ENCODE measurements at regions not wholly inside any gene's neighbourhood (a gene's known extent, or its start where the extent isn't known, plus 50 kb on each side); places are given as distances from the start of the nearest gene placed in this dataset.

- ATAC-seq (no peak), DNase-seq (ENCODE audit: low spot score in 2 of 2) (no peak)
- Mint-ChIP-seq H3K36me3 (no peaks in the 10 kb centered on the region), H3K9me3 (peaks cover 0 to 4% of the 10 kb centered on the region in 2 donors), H3K27ac (no peak overlapping the region)
Observed at GRCh38 chr6:80638213-80639055, 532.0 kb downstream of the BCKDHB start.

GRCh38 chr6:80637312-80637711, 530.8 kb downstream of the BCKDHB start:
- ATAC-seq (no peak), DNase-seq (ENCODE audit: low spot score in 2 of 2) (no peak)
- Mint-ChIP-seq H3K27ac (no peak overlapping the region), H3K36me3 (no peaks in the 10 kb centered on the region), H3K9me3 (peaks cover 0 to 7% of the 10 kb centered on the region in 2 donors)

- no peak for ATAC-seq
- DNase-seq (ENCODE audit: low spot score in 2 of 2), result no peak
- Mint-ChIP-seq H3K9me3 (peaks cover 0 to 10% of the 10 kb centered on the region in 2 donors), H3K36me3 (no peaks in the 10 kb centered on the region), H3K27ac (no peak overlapping the region)
Observed at GRCh38 chr6:80636689-80637088, 530.2 kb downstream of the BCKDHB start.

GRCh38 chr6:80633412-80633811, 526.9 kb downstream of the BCKDHB start:
- Mint-ChIP-seq H3K27ac (no peak overlapping the region), H3K9me3 (peaks cover 0 to 10% of the 10 kb centered on the region in 2 donors), H3K36me3 (no peaks in the 10 kb centered on the region)
- DNase-seq (ENCODE audit: low spot score in 2 of 2), result no peak
- ATAC-seq, result no peak

GRCh38 chr6:80625405-80625804, 518.9 kb downstream of the BCKDHB start:
- H3K9me3 Mint-ChIP-seq, result peaks cover 17 to 22% of the 10 kb centered on the region in 2 donors
- H3K36me3 Mint-ChIP-seq, result no peaks in the 10 kb centered on the region
- DNase-seq (ENCODE audit: low spot score in 2 of 2) (no peak), ATAC-seq (no peak)
- H3K27ac Mint-ChIP-seq, result no peak overlapping the region

- Mint-ChIP-seq H3K36me3 (no peaks in the 10 kb centered on the region), H3K27ac (no peak overlapping the region), H3K9me3 (peaks cover 17 to 26% of the 10 kb centered on the region in 2 donors)
- ATAC-seq (no peak), DNase-seq (ENCODE audit: low spot score in 2 of 2) (no peak)
Observed at GRCh38 chr6:80623066-80623815, 516.8 kb downstream of the BCKDHB start.

GRCh38 chr6:80622641-80623040, 516.2 kb downstream of the BCKDHB start:
- no peaks in the 10 kb centered on the region for H3K36me3 Mint-ChIP-seq
- ATAC-seq, result no peak
- H3K27ac Mint-ChIP-seq, result no peak overlapping the region
- H3K9me3 Mint-ChIP-seq, result peaks cover 17 to 26% of the 10 kb centered on the region in 2 donors
- no peak for DNase-seq (ENCODE audit: low spot score in 2 of 2)

GRCh38 chr6:80618953-80619352, 512.5 kb downstream of the BCKDHB start:
- Mint-ChIP-seq H3K27ac (no peak overlapping the region), H3K9me3 (peaks cover 5 to 13% of the 10 kb centered on the region in 2 donors), H3K36me3 (no peaks in the 10 kb centered on the region)
- ATAC-seq (no peak), DNase-seq (ENCODE audit: low spot score in 2 of 2) (no peak)

GRCh38 chr6:80610846-80611245, 504.4 kb downstream of the BCKDHB start:
- H3K9me3 Mint-ChIP-seq, result peaks cover 5 to 12% of the 10 kb centered on the region in 2 donors
- peak in 1 of 2 donors; percentile 71 for ATAC-seq
- no peaks in the 10 kb centered on the region for H3K36me3 Mint-ChIP-seq
- no peak for DNase-seq (ENCODE audit: low spot score in 2 of 2)
- no peak overlapping the region for H3K27ac Mint-ChIP-seq

- no peak overlapping the region for H3K27ac Mint-ChIP-seq
- H3K36me3 Mint-ChIP-seq, result no peaks in the 10 kb centered on the region
- ATAC-seq (no peak), DNase-seq (ENCODE audit: low spot score in 2 of 2) (no peak)
- H3K9me3 Mint-ChIP-seq, result peaks cover 4 to 5% of the 10 kb centered on the region in 2 donors
Observed at GRCh38 chr6:80608881-80609280, 502.4 kb downstream of the BCKDHB start.

- no peak for ATAC-seq
Observed at GRCh38 chr6:80607811-80608391, 501.4 kb downstream of the BCKDHB start.

GRCh38 chr6:80605165-80605989, 498.9 kb downstream of the BCKDHB start:
- H3K9me3 Mint-ChIP-seq, result no peaks in the 10 kb centered on the region

More at GRCh38 chr6:80607811-80608391, 501.4 kb downstream of the BCKDHB start:
- no peak for DNase-seq (ENCODE audit: low spot score in 2 of 2)
- H3K27ac Mint-ChIP-seq, result no peak overlapping the region
- H3K36me3 Mint-ChIP-seq, result no peaks in the 10 kb centered on the region
- H3K9me3 Mint-ChIP-seq, result no peaks in the 10 kb centered on the region

GRCh38 chr6:80603679-80604078, 497.2 kb downstream of the BCKDHB start:
- DNase-seq (ENCODE audit: low spot score in 2 of 2) (no peak), ATAC-seq (no peak)
- no peak overlapping the region for H3K27ac Mint-ChIP-seq
- H3K9me3 Mint-ChIP-seq, result no peaks in the 10 kb centered on the region
- H3K36me3 Mint-ChIP-seq, result no peaks in the 10 kb centered on the region

More at GRCh38 chr6:80605165-80605989, 498.9 kb downstream of the BCKDHB start:
- no peak for ATAC-seq
- H3K27ac Mint-ChIP-seq, result no peak overlapping the region
- DNase-seq (ENCODE audit: low spot score in 2 of 2), result peak in 1 of 2 donors; percentile 7
- no peaks in the 10 kb centered on the region for H3K36me3 Mint-ChIP-seq

GRCh38 chr6:80594461-80594860, 488.0 kb downstream of the BCKDHB start:
- Mint-ChIP-seq H3K9me3 (peaks cover 0 to 5% of the 10 kb centered on the region in 2 donors), H3K36me3 (no peaks in the 10 kb centered on the region), H3K27ac (no peak overlapping the region)
- DNase-seq (ENCODE audit: low spot score in 2 of 2) (no peak), ATAC-seq (no peak)

- H3K27ac Mint-ChIP-seq, result no peak overlapping the region
- no peak for ATAC-seq
- DNase-seq (ENCODE audit: low spot score in 2 of 2), result no peak
- peaks cover 6% of the 10 kb centered on the region in 2 donors for H3K9me3 Mint-ChIP-seq
- H3K36me3 Mint-ChIP-seq, result no peaks in the 10 kb centered on the region
Observed at GRCh38 chr6:80592436-80592835, 486.0 kb downstream of the BCKDHB start.

GRCh38 chr6:80586242-80586641, 479.8 kb downstream of the BCKDHB start:
- peaks cover 22 to 25% of the 10 kb centered on the region in 2 donors for H3K9me3 Mint-ChIP-seq
- no peak for DNase-seq (ENCODE audit: low spot score in 2 of 2)
- ATAC-seq, result no peak
- H3K36me3 Mint-ChIP-seq, result no peaks in the 10 kb centered on the region
- H3K27ac Mint-ChIP-seq, result no peak overlapping the region

Measured in activated naive CD4-positive, alpha-beta T cell treated with anti-CD3 and anti-CD28 coated beads, Interleukin-2, amount 50 U/mL, for 72 hours (primary cell).